HG03025 (cell line): ENCODE measurements at regions not wholly inside any gene's neighbourhood (a gene's known extent, or its start where the extent isn't known, plus 50 kb on each side); places are given as distances from the start of the nearest gene placed in this dataset.

Source experiments
- ATAC-seq: cut with Tn5 transposase; IDR thresholded peaks from one replicate; pipeline ENCODE4 v1.9.1; 2021; ENCODE audit warnings: mild to moderate bottlenecking, moderate library complexity; ENCODE audit not compliant: unreplicated experiment, low FRiP score

DNA sequence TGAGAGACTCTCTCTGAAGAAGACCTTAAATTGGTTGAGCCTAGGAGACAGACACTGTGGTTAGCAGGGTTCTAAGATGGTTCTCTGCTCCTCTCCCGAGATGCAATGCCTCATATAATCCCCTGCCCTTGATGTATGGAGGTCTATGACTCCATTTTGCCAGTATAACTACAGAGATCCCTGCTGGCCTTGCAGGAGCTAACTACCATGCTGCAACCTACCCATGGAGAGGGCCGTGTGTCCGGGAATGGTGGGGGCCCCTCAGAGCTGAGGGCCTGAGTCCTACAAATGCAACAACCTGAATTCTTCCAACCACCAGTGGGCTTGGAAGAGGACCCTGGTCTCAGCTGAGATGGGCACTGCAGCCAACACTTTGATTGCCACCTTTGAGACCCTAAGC lies 388.0 kb downstream of the SETD4 start:
- ATAC-seq = no peak

- no peak for ATAC-seq
These were observed 395.6 kb downstream of the SETD4 start for GRCh38 chr21:35664683-35665082.

GRCh38 chr21:35663856-35664606 lies 396.3 kb downstream of the SETD4 start:
- no peak for ATAC-seq

DNA sequence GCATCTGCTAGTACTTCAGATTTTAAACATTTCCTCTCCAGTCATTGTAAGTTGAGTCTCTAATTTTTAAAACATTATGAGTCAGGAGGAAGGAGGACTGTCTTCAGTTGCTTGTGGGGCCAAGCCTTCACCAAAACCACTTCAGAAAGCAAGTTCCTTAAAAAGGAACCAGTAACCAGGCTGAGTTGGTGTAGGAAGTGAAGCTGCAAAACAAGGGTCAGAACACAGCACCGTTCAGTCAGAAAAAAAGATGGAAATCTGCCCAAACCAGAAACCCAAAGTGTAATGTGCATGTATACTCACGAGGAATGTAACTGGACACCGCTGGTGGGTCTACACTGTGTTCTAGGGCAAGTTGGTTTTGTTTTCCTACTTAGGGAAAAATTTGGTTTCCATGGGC lies 402.1 kb downstream of the SETD4 start:
- no peak for ATAC-seq

- no peak for ATAC-seq
These were observed 407.5 kb downstream of the SETD4 start for GRCh38 chr21:35652872-35653271.

- no peak for ATAC-seq
These were observed 408.1 kb downstream of the SETD4 start for GRCh38 chr21:35652196-35652595.

- ATAC-seq = no peak
These were observed 409.1 kb downstream of the SETD4 start for GRCh38 chr21:35651196-35651595.

GRCh38 chr21:35649186-35649585 lies 411.1 kb downstream of the SETD4 start:
- ATAC-seq = no peak

DNA sequence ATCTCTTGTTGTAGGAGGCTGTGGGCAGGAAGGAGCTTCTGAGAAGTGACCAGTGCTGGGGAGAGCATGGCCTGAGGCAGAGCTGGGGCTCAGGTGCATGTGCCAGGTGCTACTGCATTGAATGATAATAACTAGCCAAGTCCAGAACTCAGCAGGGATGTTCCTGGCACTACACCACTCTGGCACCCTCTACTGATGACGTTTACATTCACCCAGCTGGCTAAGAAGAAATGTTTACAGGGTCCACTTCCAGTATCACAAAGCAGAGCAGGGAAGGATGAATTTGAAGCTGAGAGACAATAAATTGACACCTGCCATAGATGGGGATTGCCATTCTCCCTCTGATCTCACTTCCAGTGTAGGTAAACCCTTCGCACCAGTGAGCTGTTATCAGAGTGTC lies 411.8 kb downstream of the SETD4 start:
- ATAC-seq = no peak

GRCh38 chr21:35646606-35647005 lies 413.7 kb downstream of the SETD4 start:
- ATAC-seq = no peak

DNA sequence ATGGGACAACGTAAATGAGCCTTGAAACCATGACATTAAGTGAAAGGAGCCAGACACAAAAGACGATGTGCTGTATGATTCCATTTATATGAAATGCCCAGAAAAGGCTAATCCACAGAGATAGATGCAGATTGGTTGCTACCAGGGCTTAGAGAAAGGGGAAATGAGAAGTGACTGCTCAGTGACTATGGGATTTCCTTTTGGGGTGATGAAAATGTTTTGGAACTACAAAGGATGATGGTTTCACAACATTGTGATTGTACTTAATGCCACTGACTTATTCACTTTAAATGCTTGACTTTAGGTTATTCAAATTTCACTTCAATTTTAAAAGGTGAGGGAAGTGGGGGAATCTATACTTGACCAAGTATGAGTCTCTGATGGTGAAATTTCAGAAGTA lies 414.3 kb downstream of the SETD4 start:
- no peak for ATAC-seq

GRCh38 chr21:35644523-35644922 lies 415.8 kb downstream of the SETD4 start:
- no peak for ATAC-seq

DNA sequence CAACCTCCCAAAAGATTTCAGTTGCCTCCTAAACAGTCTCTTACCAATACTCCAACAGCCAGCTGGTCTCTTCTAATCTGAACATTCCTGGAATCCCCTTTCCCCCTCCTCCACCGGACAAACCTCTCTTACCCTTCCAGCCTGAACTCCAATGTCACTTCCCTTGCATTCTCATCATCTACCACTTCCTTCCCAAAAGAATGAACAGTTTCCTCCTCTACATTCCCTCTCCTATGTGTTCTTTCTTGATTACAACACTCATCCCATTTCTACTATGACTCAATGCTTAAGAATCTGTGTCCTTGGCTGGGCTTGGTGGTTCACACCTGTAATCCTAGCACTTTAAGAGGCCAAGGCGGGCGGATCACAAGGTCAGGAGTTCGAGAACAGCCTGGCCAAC lies 417.1 kb downstream of the SETD4 start:
- ATAC-seq = no peak

- no peak for ATAC-seq
These were observed 418.9 kb downstream of the SETD4 start for GRCh38 chr21:35641271-35642016.

DNA sequence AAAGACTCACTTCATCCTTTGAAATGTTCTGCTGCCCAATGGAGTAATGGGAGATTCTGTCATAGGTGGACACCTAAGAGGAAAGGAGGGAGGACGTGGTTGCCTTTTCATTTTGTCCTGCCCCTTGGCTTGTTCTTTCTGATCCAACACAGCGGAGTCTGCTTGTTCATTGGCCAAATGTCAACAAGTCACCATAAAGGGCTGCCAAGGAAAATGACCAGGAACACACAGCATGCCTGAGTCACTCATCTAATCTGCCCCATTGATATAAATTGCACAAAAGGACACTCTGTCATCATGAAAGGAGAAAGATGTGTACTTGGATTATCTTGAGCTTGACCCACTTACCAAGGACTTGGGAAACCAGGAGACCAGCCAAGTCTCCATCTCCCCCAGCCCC lies 422.9 kb downstream of the SETD4 start:
- ATAC-seq = no peak

DNA sequence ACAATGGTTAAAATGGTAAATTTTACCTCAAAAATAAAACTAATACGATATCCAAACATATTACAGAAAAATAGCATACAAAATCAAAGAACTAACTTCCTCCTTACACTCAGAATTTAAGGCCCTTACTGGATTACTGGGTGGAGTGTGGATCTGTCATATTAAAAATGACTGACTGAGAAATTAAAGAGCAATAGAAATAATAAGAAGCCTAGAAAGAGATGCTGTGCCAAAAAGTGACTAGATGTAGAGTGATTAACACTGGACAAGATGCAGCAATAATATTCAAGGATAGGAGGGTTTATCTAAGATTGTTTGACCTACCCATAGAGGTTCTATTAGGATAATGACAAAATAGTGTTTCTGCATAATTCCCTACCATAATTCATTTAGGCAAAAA lies 424.3 kb downstream of the SETD4 start:
- ATAC-seq = no peak

DNA sequence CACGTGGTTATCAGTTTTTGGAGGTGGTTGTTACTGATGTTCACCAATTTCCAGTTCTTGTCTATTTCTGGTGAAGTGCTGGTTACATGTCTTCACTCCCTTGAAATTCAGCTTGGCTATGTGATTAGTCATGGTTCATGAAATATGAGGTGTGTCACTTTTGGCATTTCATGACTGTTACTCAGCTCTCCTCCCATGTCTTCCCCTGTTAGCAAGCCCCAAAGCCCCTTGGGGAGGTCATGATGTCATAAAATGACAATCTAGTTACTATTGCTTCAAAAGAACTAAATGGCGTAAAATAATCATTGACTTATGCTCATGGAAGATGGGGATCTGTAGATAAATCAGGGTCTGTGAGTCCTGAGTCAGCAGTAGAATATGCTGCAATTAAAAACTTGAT lies 425.1 kb downstream of the SETD4 start:
- no peak for ATAC-seq

DNA sequence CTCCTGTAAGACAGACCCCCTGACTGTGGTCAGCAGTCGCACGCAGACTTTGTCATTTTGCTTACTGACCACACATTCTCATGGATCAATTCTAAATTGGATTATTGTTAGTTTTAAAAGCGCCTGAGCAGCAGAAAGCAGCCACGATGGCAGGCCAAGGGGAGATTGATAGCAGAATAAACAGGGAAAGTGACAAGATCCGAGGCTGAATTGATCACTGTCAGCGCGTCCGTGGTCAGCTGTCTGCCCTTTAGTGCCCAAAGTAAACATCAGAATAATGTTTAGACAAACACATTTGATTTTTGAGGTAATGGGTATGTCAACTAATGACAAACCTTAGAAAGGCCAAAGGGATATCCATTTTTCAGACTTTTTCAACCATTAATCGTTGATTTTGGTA lies 426.8 kb downstream of the SETD4 start:
- no peak for ATAC-seq

DNA sequence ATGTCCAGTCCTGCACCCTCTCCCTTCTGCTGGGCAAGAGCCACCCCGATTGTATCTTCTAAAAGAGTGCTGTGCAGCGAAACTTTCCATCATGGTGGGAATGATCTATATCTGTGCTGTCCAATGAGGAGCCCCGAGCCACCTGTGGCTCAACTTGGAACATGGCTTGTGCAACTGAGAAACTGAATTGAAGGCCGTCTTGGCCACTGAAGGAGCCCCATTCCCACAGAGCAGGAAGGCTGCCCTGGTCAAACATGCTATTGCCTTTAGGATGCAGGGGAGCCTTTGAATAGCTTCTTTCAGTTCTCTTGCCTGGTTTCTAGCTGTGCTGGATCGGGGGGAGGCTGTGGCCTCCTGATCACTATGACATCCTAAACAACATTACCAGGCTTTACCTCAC lies 427.6 kb downstream of the SETD4 start:
- ATAC-seq = no peak

GRCh38 chr21:35628316-35628715 lies 432.0 kb downstream of the SETD4 start:
- ATAC-seq = no peak

DNA sequence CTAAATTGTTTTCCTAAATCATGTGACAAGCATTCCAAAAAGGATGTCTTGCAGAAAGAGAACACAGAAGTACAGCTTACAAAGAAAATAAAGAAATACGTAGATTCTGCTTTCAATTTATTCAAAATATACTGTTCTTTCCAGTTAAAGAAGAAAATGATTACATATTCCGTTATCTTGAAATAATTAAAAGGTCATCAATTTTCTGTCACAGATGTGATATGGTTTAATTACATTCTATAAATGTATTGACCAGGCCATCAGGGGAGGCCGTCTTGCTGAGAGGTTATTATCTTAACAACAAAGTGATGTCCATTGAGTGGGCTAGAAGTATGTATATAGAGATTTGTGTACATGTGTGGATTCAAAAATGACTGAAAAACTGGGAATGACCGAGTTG lies 432.9 kb downstream of the SETD4 start:
- ATAC-seq = no peak

GRCh38 chr21:35625576-35625975 lies 434.8 kb downstream of the SETD4 start:
- no peak for ATAC-seq
